Sigmoid colon (tissue), 6 donors: ENCODE measurements at regions not wholly inside any gene's neighbourhood (a gene's known extent, or its start where the extent isn't known, plus 50 kb on each side); places are given as distances from the start of the nearest gene placed in this dataset.

Experiments used
- DNase-seq: peaks from one replicate; pipeline ENCODE4 v3.0.0-alpha.2; 2019
- H3K27ac ChIP-seq, 4 donors: fragments of 200-600 bp; sonication (generic); one replicate each; pipeline ENCODE4 v1.5.1; 2016 to 2019; ENCODE audit warnings: mild to moderate bottlenecking in 1 of 4
- H3K27me3 ChIP-seq, 3 donors: fragments of 200-600 bp; sonication (generic); one replicate each; pipeline ENCODE4 v1.5.1; 2019; ENCODE audit warnings: mild to moderate bottlenecking in 1 of 3
- H3K36me3 ChIP-seq, 4 donors: fragments of 200-600 bp; sonication (generic); one replicate each; pipeline ENCODE4 v1.5.1; 2016 to 2019
- H3K4me1 ChIP-seq, 4 donors: fragments of 200-600 bp; sonication (generic); one replicate each; pipeline ENCODE4 v1.5.1; 2017 to 2019
- H3K4me3 ChIP-seq, 4 donors: fragments of 200-600 bp; sonication (generic); one replicate each; pipeline ENCODE4 v1.5.1; 2017 to 2019; ENCODE audit warnings: mild to moderate bottlenecking in 2 of 4, moderate library complexity in 1 of 4
- H3K9me3 ChIP-seq, 4 donors: fragments of 200-600 bp in 3 of 4; sonication (generic) in 3 of 4; one replicate each; pipeline versions ENCODE4 v1.5.1 to v1.6.1; 2013 to 2019
- EP300 ChIP-seq, 4 donors: sonication (generic); formaldehyde crosslinking; IDR thresholded peaks; one replicate each; pipeline ENCODE4 v1.6.1; 2017; ENCODE audit warnings: antibody characterized with exemption in 4 of 4
- POLR2A ChIP-seq, 2 donors: fragments of 450-650 bp; IDR thresholded peaks; one replicate each; pipeline ENCODE4 v1.6.1; 2016; ENCODE audit warnings: antibody characterized with exemption in 2 of 2, mild to moderate bottlenecking in 2 of 2, moderate library complexity in 2 of 2
- POLR2AphosphoS5 ChIP-seq, 4 donors: sonication (generic); formaldehyde crosslinking; IDR thresholded peaks; one replicate each; pipeline ENCODE4 v1.6.1; 2017; ENCODE audit warnings: antibody characterized with exemption in 4 of 4
- WGBS, 2 donors: extraction: QIAGEN DNeasy Blood & Tissue Kit; methylation state at CpG; one replicate each; pipeline ENCODE4 v1.1.7; 2013; 5-methylcytosine and 5-hydroxymethylcytosine counted together
- intact Hi-C: fragments of 100-400 bp; cut with DNase I; formaldehyde crosslinking; loops from one replicate; pipeline ENCODE4 v1.15.1; 2023
- TF ChIP-seq, protein P1 (sequence below), 4 experiments: fragments of 450-650 bp in 3 of 4; fragments of 200-600 bp in 1 of 4; IDR thresholded peaks; one replicate each; pipeline ENCODE4 v1.5.1; 2016 to 2019; ENCODE audit warnings: antibody characterized with exemption in 4 of 4, mild to moderate bottlenecking in 3 of 4, moderate library complexity in 2 of 4
- donor health status: healthy with polysubstance abuse.
- donor health status: healthy.

DNA sequence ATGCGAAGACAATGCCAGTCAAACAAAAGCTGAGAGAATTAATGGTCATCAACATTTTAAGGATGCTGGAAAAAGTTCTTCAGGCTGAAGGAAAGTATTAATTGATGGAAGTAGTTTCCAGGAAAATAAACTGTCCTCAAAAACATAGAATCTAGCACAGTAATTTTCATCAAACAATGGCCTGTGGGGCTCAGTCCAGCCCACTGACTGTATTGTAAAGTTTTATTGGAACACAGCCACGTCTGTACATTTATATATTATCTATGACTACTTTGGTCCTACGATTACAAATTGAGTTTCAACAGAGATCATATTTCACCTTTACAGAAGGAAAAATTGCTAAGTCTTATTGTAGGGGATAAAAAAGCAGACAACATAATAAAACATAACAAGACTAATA, 484.5 kb downstream of the KCNJ2 start:
- Histone ChIP-seq H3K9me3 (no peaks in the 10 kb centered on the region), H3K4me3 (no peak overlapping the region), H3K36me3 (no peaks in the 10 kb centered on the region), H3K27me3 (no peaks in the 10 kb centered on the region), H3K27ac (no peak overlapping the region), H3K4me1 (peaks cover 0 to 4% (median 0%) of the 10 kb centered on the region in 4 donors)
- 40 to 75% methylated on average over 3 of the region's 3 CpGs for WGBS, 2 donors
- no peak for TF ChIP-seq EP300 (IDR thresholded peaks at IDR 0.05)
- TF ChIP-seq, protein P1, sequence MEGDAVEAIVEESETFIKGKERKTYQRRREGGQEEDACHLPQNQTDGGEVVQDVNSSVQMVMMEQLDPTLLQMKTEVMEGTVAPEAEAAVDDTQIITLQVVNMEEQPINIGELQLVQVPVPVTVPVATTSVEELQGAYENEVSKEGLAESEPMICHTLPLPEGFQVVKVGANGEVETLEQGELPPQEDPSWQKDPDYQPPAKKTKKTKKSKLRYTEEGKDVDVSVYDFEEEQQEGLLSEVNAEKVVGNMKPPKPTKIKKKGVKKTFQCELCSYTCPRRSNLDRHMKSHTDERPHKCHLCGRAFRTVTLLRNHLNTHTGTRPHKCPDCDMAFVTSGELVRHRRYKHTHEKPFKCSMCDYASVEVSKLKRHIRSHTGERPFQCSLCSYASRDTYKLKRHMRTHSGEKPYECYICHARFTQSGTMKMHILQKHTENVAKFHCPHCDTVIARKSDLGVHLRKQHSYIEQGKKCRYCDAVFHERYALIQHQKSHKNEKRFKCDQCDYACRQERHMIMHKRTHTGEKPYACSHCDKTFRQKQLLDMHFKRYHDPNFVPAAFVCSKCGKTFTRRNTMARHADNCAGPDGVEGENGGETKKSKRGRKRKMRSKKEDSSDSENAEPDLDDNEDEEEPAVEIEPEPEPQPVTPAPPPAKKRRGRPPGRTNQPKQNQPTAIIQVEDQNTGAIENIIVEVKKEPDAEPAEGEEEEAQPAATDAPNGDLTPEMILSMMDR (IDR thresholded peaks at IDR 0.05) = no peak
- no peak for TF ChIP-seq POLR2A (IDR thresholded peaks at IDR 0.05)
- TF ChIP-seq POLR2AphosphoS5 (IDR thresholded peaks at IDR 0.05) = no peak
- intact Hi-C loops = no loop called here
- no peak for DNase-seq

DNA sequence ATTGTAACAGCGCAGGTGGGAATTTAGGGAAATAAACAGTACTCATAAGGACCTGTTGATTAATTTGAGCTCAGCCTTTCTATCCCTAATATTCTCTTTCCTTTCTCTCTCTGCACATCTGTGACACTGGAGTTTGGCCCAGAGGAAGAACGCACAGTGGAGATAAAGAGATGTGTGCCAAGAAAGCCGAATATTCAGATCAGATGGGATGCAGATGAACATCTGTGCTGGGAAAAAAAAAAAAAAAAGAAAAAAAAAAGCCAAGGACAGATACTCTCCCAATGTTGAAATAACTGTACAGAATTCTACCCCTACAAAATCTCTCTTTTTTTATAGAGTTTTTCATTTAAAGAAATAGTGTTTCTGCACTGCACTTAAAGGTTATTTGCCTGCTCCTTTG, 485.4 kb downstream of the KCNJ2 start:
- WGBS, 2 donors = 72 to 83% methylated on average over 3 of the region's 3 CpGs
- no peak overlapping the region for H3K27ac ChIP-seq
- peaks cover 0 to 4% (median 0%) of the 10 kb centered on the region in 4 donors for H3K4me1 ChIP-seq
- TF ChIP-seq, protein P1 (IDR thresholded peaks at IDR 0.05) = no peak
- TF ChIP-seq EP300 (IDR thresholded peaks at IDR 0.05) (no peak), POLR2AphosphoS5 (IDR thresholded peaks at IDR 0.05) (no peak), POLR2A (IDR thresholded peaks at IDR 0.05) (no peak)
- intact Hi-C loops = no loop called here
- no peak for DNase-seq
- no peaks in the 10 kb centered on the region for H3K27me3 ChIP-seq
- H3K9me3 ChIP-seq = no peaks in the 10 kb centered on the region
- H3K36me3 ChIP-seq = no peaks in the 10 kb centered on the region
- H3K4me3 ChIP-seq = no peak overlapping the region

DNA sequence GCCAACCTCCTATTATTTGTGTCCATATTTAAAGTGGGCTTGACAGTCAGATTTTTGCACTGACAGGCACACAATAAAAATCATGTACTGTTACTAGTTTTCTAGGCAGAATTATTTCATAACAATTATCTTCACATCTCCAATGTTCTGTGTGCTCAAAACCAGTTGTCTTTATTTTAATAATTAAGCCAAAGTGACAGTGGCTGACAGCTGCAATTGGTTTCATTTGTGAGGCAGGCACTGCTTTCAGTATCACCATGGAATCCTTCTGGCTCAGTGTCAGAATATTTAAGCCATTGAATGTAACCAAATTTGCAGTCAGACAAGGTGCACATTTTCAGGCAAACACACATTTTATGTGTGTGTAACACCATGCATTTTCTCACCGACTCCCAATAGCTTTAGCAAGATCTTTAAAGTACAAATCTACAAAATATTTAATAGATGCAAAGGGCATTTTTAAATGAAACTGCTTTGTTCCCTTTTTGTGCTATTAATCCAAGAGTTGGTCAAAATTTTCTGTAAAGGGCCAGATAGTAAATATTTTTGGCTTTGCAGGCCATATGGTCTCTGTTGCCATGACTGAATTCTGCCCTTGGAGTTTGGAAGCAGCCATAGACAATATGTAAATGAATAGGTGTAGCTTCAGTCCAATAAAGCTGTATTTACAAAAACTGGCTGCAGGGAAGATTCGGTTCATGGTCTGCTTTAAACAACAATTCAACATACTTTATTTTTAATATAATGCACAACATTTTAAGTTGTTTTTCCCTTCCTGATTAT, 486.0 kb downstream of the KCNJ2 start:
- no peaks in the 10 kb centered on the region for H3K9me3 ChIP-seq
- TF ChIP-seq POLR2A (IDR thresholded peaks at IDR 0.05) (no peak), EP300 (IDR thresholded peaks at IDR 0.05) (no peak)
- TF ChIP-seq, protein P1 (IDR thresholded peaks at IDR 0.05) = no peak
- intact Hi-C loops = no loop called here
- peaks cover 0 to 4% (median 0%) of the 10 kb centered on the region in 4 donors for H3K4me1 ChIP-seq
- no peak overlapping the region for H3K27ac ChIP-seq
- no peak for DNase-seq
- no peaks in the 10 kb centered on the region for H3K27me3 ChIP-seq
- no peaks in the 10 kb centered on the region for H3K36me3 ChIP-seq
- 52 to 75% methylated on average over 2 of the region's 2 CpGs for WGBS, 2 donors
- no peak overlapping the region for H3K4me3 ChIP-seq

DNA sequence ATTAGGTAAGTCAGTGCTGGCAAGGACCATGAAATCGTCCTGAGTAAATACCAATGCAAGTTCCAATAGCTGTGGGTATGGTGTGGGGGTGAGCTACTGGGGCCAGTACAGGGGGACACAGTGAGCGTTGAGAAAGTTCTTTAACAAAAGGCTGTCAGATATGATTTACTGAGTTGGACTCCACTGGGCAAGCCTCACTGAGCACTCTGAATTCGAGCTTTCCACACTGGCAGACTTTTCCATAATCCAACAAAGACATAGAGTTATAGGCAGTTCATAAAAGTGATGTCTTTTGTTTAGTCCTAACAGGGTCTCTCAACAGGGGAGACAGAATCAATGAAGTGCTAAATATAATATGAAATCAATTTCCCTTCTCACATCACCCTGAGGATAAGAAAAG, 489.0 kb downstream of the KCNJ2 start:
- no peak overlapping the region for H3K27ac ChIP-seq
- H3K9me3 ChIP-seq = no peaks in the 10 kb centered on the region
- no peaks in the 10 kb centered on the region for H3K36me3 ChIP-seq
- no peaks in the 10 kb centered on the region for H3K27me3 ChIP-seq
- H3K4me3 ChIP-seq = no peak overlapping the region
- WGBS, 2 donors = 85 to 86% methylated on average over 3 of the region's 3 CpGs
- intact Hi-C loops = no loop called here
- TF ChIP-seq, protein P1 (IDR thresholded peaks at IDR 0.05) = no peak
- TF ChIP-seq POLR2A (IDR thresholded peaks at IDR 0.05) (no peak), EP300 (IDR thresholded peaks at IDR 0.05) (no peak), POLR2AphosphoS5 (IDR thresholded peaks at IDR 0.05) (no peak)
- H3K4me1 ChIP-seq = peaks cover 0 to 4% (median 2%) of the 10 kb centered on the region in 4 donors
- DNase-seq = no peak

DNA sequence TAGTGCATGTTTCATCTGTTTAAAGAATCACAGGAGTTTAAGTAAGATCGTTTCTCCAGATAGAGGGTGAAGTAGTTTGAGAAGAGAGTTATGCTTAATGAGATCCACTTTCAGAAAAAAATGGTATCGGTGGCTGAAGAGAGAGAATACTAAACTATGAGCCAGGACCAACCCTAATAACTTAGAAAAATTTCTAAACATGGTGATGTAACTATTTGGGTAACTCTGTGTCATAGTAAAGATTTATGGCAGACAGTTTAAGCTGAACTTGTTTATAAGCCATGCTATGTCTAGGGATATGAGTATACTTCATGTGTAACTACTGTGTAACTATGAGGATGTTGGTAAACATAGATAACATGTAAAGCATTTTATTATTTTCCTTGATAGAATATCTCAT, 489.5 kb downstream of the KCNJ2 start:
- intact Hi-C loops = no loop called here
- Histone ChIP-seq H3K27ac (no peak overlapping the region), H3K9me3 (no peaks in the 10 kb centered on the region), H3K36me3 (no peaks in the 10 kb centered on the region), H3K4me1 (peaks cover 0 to 4% (median 2%) of the 10 kb centered on the region in 4 donors), H3K4me3 (no peak overlapping the region), H3K27me3 (no peaks in the 10 kb centered on the region)
- TF ChIP-seq POLR2A (IDR thresholded peaks at IDR 0.05) (no peak), EP300 (IDR thresholded peaks at IDR 0.05) (no peak), POLR2AphosphoS5 (IDR thresholded peaks at IDR 0.05) (no peak)
- TF ChIP-seq, protein P1 (IDR thresholded peaks at IDR 0.05) = no peak
- WGBS, 2 donors = 68 to 78% methylated on average over 2 of the region's 2 CpGs
- no peak for DNase-seq
